OCI-LY1 (cell line): ENCODE measurements at regions not wholly inside any gene's neighbourhood (a gene's known extent, or its start where the extent isn't known, plus 50 kb on each side); places are given as distances from the start of the nearest gene placed in this dataset.

ENCODE experiments used
- EZH2 ChIP-seq: fragments of 200-600 bp; sonication (generic), shearing (Covaris generic); IDR thresholded peaks from 2 replicates; pipeline ENCODE4 v1.8.0; 2017; ENCODE audit warnings: borderline replicate concordance, mixed run types, mild to moderate bottlenecking, antibody characterized with exemption, low read length, moderate library complexity, mixed read lengths
- TF ChIP-seq, protein P1 (sequence below): fragments of 200-600 bp; sonication (generic), shearing (Covaris generic); IDR thresholded peaks from 2 replicates; pipeline ENCODE4 v1.5.1; 2017; ENCODE audit warnings: mild to moderate bottlenecking, antibody characterized with exemption, low read length, moderate library complexity, mixed read lengths

DNA sequence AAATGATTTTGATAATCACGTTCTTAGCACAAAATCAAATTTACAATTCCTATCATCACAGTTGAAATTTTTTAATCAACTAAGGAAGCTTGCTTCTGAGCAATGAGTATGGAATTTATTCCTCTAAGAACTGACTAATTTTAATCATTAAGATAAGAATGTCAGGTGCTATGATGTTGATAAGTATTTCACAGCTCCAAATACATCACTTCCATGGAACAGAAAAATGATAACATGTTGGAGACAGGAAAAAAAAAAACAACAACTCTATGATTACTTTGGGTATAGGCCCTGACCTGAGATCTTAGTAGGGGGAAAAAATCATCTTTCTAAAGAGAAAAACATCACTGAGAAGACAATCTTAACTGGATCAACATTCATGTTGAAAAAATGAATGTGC lies 89.4 kb upstream of the BMP2 start:
- TF ChIP-seq, protein P1, sequence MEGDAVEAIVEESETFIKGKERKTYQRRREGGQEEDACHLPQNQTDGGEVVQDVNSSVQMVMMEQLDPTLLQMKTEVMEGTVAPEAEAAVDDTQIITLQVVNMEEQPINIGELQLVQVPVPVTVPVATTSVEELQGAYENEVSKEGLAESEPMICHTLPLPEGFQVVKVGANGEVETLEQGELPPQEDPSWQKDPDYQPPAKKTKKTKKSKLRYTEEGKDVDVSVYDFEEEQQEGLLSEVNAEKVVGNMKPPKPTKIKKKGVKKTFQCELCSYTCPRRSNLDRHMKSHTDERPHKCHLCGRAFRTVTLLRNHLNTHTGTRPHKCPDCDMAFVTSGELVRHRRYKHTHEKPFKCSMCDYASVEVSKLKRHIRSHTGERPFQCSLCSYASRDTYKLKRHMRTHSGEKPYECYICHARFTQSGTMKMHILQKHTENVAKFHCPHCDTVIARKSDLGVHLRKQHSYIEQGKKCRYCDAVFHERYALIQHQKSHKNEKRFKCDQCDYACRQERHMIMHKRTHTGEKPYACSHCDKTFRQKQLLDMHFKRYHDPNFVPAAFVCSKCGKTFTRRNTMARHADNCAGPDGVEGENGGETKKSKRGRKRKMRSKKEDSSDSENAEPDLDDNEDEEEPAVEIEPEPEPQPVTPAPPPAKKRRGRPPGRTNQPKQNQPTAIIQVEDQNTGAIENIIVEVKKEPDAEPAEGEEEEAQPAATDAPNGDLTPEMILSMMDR, result no peak
- no peak for TF ChIP-seq EZH2
